ENCODE measurements at regions not wholly inside any gene's neighbourhood (a gene's known extent, or its start where the extent isn't known, plus 50 kb on each side); places are given as distances from the start of the nearest gene placed in this dataset.

DNA sequence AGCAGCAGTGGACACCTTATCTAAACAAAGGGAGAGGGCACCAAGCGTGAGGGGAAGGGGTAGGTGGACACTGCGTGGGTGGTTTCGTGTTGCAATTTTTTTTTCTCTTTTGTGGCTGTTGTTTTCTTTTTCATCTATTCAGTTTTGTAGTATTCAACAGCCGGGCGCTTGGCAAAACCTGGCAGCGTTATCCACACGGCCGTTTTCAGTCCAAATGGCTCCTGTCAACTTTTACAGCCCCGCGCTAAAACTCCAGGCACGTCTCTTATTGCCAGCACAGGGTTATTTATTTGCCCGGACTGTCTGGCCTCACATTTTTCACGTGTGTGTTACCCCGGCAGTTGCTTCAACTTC, 192.2 kb downstream of the BCOR start:
- TF ChIP-seq EZH2phosphoT487 (IDR thresholded peaks at IDR 0.05; ENCODE audit: borderline replicate concordance, low read length) = no peak
- Histone ChIP-seq H3K27me3 (ENCODE audit: control insufficient read depth, low read length) (no peaks in the 10 kb centered on the region), H3K27ac (ENCODE audit: low read depth, low read length) (no peak overlapping the region)

DNA sequence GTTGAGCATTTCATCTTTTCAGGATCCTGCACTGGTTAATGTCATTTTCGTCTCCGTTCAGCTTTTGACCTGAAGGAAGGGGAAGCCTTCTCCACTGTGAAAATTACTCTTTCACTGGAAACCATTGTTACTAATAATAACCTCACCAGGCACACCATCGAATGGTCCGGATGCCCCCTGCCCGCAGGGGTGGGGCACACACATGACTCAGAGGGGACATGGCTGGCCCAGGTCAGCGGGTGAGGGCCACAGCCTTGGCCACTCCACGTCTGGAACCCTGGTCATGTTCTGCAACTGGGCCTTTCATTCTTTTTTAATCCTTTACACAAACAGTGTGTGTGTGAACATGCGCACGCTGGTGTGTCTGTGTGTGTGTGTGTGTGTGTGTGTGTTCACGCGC, 191.8 kb downstream of the BCOR start:
- H3K27me3 ChIP-seq (ENCODE audit: control insufficient read depth, low read length) = no peaks in the 10 kb centered on the region
- no peak overlapping the region for H3K4me2 ChIP-seq (ENCODE audit: low read length)
- no peaks in the 10 kb centered on the region for H3K79me2 ChIP-seq (ENCODE audit: control insufficient read depth, low read length)
- no peaks in the 10 kb centered on the region for H3K9me3 ChIP-seq (ENCODE audit: control insufficient read depth, insufficient read depth, low read length)
- no peak overlapping the region for H3K27ac ChIP-seq (ENCODE audit: low read depth, low read length)
- no peak for TF ChIP-seq EZH2phosphoT487 (IDR thresholded peaks at IDR 0.05; ENCODE audit: borderline replicate concordance, low read length)
- TF ChIP-seq, protein P1, sequence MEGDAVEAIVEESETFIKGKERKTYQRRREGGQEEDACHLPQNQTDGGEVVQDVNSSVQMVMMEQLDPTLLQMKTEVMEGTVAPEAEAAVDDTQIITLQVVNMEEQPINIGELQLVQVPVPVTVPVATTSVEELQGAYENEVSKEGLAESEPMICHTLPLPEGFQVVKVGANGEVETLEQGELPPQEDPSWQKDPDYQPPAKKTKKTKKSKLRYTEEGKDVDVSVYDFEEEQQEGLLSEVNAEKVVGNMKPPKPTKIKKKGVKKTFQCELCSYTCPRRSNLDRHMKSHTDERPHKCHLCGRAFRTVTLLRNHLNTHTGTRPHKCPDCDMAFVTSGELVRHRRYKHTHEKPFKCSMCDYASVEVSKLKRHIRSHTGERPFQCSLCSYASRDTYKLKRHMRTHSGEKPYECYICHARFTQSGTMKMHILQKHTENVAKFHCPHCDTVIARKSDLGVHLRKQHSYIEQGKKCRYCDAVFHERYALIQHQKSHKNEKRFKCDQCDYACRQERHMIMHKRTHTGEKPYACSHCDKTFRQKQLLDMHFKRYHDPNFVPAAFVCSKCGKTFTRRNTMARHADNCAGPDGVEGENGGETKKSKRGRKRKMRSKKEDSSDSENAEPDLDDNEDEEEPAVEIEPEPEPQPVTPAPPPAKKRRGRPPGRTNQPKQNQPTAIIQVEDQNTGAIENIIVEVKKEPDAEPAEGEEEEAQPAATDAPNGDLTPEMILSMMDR (IDR thresholded peaks at IDR 0.05; ENCODE audit: low read depth, low read length, poor library complexity, severe bottlenecking) = no peak
- no peaks in the 10 kb centered on the region for H3K9me2 ChIP-seq (replicated peaks; ENCODE audit: control insufficient read depth, low read length)
- no peaks in the 10 kb centered on the region for H3F3A ChIP-seq (ENCODE audit: control insufficient read depth, insufficient read depth)
- H3K4me1 ChIP-seq (ENCODE audit: control insufficient read depth, low read length) = no peaks in the 10 kb centered on the region
- no peak overlapping the region for H3K4me3 ChIP-seq (ENCODE audit: low read length)
- no peaks in the 10 kb centered on the region for H3K36me3 ChIP-seq (ENCODE audit: control insufficient read depth, low read length)
- no peaks in the 10 kb centered on the region for H4K20me1 ChIP-seq (ENCODE audit: control insufficient read depth, insufficient read depth, low read depth, low read length)

More for the DNA sequence above, 192.2 kb downstream of the BCOR start:
- H4K20me1 ChIP-seq (ENCODE audit: control insufficient read depth, insufficient read depth, low read depth, low read length) = no peaks in the 10 kb centered on the region
- H3K4me3 ChIP-seq (ENCODE audit: low read length) = no peak overlapping the region
- no peaks in the 10 kb centered on the region for H3K4me1 ChIP-seq (ENCODE audit: control insufficient read depth, low read length)
- no peaks in the 10 kb centered on the region for H3F3A ChIP-seq (ENCODE audit: control insufficient read depth, insufficient read depth)
- H3K36me3 ChIP-seq (ENCODE audit: control insufficient read depth, low read length) = no peaks in the 10 kb centered on the region
- no peaks in the 10 kb centered on the region for H3K9me3 ChIP-seq (ENCODE audit: control insufficient read depth, insufficient read depth, low read length)
- H3K4me2 ChIP-seq (ENCODE audit: low read length) = no peak overlapping the region
- H3K9me2 ChIP-seq (replicated peaks; ENCODE audit: control insufficient read depth, low read length) = no peaks in the 10 kb centered on the region
- H3K79me2 ChIP-seq (ENCODE audit: control insufficient read depth, low read length) = no peaks in the 10 kb centered on the region

DNA sequence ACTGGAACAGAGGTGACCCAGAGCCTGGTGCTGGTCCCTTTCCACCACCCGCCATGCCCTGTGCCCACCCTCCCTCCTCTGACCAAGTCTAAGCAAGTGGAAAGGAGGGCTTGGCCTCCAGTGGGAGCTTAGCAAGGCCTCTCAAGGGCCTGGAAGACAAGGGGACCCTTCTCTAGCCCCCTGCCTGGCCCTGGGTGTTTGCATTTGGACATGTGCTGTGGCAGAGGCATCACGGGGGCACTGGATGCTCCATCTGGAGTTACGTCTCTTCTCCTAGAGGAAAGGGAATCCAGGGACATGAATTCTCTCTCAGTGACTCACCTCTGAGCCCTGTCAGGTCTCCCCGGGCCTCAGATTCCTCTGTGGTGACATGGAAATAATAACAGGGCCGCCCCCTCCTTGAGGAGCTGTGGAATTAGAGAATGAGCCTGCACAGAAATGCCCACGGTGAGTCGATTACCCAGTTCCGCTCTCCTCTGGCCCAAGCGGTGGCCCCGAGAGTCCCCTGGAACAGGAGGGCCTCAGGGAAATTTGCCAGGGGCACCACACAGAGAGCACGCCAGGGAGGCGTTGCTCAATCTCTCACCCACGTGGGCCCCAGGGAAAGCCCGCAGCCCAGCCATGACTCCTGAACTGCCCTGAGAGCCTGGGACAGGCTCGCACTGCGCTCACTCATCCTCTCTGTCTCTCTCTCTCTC, 189.6 kb downstream of the BCOR start:
- Histone ChIP-seq H3K4me2 (ENCODE audit: low read length) (no peak overlapping the region), H3K9me2 (replicated peaks; ENCODE audit: control insufficient read depth, low read length) (no peaks in the 10 kb centered on the region), H3K27me3 (ENCODE audit: control insufficient read depth, low read length) (no peaks in the 10 kb centered on the region), H3K4me3 (ENCODE audit: low read length) (no peak overlapping the region), H3K4me1 (ENCODE audit: control insufficient read depth, low read length) (no peaks in the 10 kb centered on the region), H3F3A (ENCODE audit: control insufficient read depth, insufficient read depth) (no peaks in the 10 kb centered on the region), H4K20me1 (ENCODE audit: control insufficient read depth, insufficient read depth, low read depth, low read length) (no peaks in the 10 kb centered on the region), H3K27ac (ENCODE audit: low read depth, low read length) (no peak overlapping the region), H3K36me3 (ENCODE audit: control insufficient read depth, low read length) (no peaks in the 10 kb centered on the region), H3K9me3 (ENCODE audit: control insufficient read depth, insufficient read depth, low read length) (no peaks in the 10 kb centered on the region), H3K79me2 (ENCODE audit: control insufficient read depth, low read length) (no peaks in the 10 kb centered on the region)
- TF ChIP-seq, protein P1 (IDR thresholded peaks at IDR 0.05; ENCODE audit: low read depth, low read length, poor library complexity, severe bottlenecking) = no peak
- no peak for TF ChIP-seq EZH2phosphoT487 (IDR thresholded peaks at IDR 0.05; ENCODE audit: borderline replicate concordance, low read length)

DNA sequence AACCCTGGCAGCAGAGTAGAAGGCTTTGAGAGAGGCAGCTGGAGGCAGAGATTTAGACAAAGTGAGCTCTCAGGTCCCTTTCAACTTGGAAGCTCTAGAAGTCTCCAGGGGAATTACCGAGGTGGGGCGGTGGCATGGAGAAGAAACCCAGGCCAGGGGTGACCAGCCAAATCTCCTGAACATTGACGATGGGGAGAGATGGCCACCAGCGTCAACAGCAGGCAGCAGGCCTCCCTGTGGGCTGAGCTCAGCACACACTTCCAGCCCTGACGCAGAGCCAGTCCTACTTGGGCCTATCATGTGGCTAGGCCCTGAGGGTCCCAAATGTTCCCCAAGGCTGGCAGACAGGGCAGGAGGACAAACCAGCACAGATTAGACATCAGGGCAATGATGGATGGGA, 187.8 kb downstream of the BCOR start:
- H3K79me2 ChIP-seq (ENCODE audit: control insufficient read depth, low read length) = no peaks in the 10 kb centered on the region
- no peaks in the 10 kb centered on the region for H3K36me3 ChIP-seq (ENCODE audit: control insufficient read depth, low read length)
- no peaks in the 10 kb centered on the region for H3F3A ChIP-seq (ENCODE audit: control insufficient read depth, insufficient read depth)
- no peak overlapping the region for H3K27ac ChIP-seq (ENCODE audit: low read depth, low read length)
- TF ChIP-seq, protein P1 (IDR thresholded peaks at IDR 0.05; ENCODE audit: low read depth, low read length, poor library complexity, severe bottlenecking) = no peak
- TF ChIP-seq EZH2phosphoT487 (IDR thresholded peaks at IDR 0.05; ENCODE audit: borderline replicate concordance, low read length) = no peak
- no peaks in the 10 kb centered on the region for H3K4me1 ChIP-seq (ENCODE audit: control insufficient read depth, low read length)
- H3K9me3 ChIP-seq (ENCODE audit: control insufficient read depth, insufficient read depth, low read length) = no peaks in the 10 kb centered on the region
- H3K9me2 ChIP-seq (replicated peaks; ENCODE audit: control insufficient read depth, low read length) = no peaks in the 10 kb centered on the region
- H3K4me3 ChIP-seq (ENCODE audit: low read length) = no peak overlapping the region
- no peak overlapping the region for H3K4me2 ChIP-seq (ENCODE audit: low read length)
- no peaks in the 10 kb centered on the region for H4K20me1 ChIP-seq (ENCODE audit: control insufficient read depth, insufficient read depth, low read depth, low read length)
- no peaks in the 10 kb centered on the region for H3K27me3 ChIP-seq (ENCODE audit: control insufficient read depth, low read length)

Measured in DOHH2 (cell line).